ENCODE measurements at regions not wholly inside any gene's neighbourhood (a gene's known extent, or its start where the extent isn't known, plus 50 kb on each side); places are given as distances from the start of the nearest gene placed in this dataset.

DNA sequence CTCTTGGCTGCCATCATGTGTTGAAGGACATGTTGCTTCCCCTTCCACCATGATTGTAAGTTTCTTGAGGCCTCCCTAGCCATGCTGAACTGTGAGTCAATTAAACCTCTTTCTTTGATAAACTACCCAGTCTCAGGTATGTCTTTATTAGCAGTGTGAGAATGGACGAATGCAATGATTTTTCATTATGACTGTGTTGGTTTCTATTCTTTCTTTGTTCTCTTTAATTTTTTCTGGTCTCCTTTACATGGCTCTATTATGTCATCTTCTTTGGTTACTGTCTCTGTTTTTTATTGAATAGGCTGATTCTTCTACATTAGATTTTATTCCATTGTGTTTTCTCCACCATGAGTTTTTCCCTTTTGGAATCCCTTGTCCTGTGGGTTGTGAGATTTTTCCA, 840.6 kb downstream of the TRAM1L1 start:
- TF ChIP-seq TAF1 (IDR thresholded peaks at IDR 0.05; ENCODE audit: low read depth, low read length), result no peak
- TF ChIP-seq POLR2A (IDR thresholded peaks at IDR 0.05; ENCODE audit: low read depth, low read length), result no peak
- no peak for TF ChIP-seq POLR2AphosphoS5 (IDR thresholded peaks at IDR 0.05; ENCODE audit: low read depth, low read length)
- TF ChIP-seq PAX5 (IDR thresholded peaks at IDR 0.05; ENCODE audit: insufficient read depth, low read length, severe bottlenecking), result no peak

All from GM12891 (cell line).